Muscle of arm (tissue), 1 donor: ENCODE measurements at regions not wholly inside any gene's neighbourhood (a gene's known extent, or its start where the extent isn't known, plus 50 kb on each side); places are given as distances from the start of the nearest gene placed in this dataset.
"Not testable (repeated sequence)": the region's sequence is repeated elsewhere in the genome, so short reads cannot be mapped to it uniquely, and the experiment has no call there.

Experiments
- DNase-seq: peaks from one replicate; pipeline ENCODE4 v3.0.0-alpha.2; 2013

DNA sequence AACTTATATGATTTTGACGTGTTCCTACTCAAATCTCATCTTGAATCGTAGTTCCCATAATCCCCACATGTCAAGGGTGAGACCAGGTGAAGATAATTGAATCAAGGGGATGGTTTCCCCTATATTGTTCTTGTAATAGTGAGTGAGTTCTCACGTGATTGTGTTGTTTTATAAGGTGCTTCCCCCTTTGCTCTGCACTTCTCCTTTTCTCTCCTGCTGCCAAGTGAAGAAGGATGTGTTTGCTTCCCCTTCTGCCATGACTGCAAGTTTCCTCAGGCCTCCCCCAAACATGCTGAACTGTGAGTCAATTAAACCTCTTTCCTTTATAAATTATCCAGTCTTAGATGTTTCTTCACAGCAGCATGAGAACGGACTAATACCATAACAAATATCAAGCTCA lies 83.2 kb downstream of the MANEA start:
- no peak for DNase-seq

DNA sequence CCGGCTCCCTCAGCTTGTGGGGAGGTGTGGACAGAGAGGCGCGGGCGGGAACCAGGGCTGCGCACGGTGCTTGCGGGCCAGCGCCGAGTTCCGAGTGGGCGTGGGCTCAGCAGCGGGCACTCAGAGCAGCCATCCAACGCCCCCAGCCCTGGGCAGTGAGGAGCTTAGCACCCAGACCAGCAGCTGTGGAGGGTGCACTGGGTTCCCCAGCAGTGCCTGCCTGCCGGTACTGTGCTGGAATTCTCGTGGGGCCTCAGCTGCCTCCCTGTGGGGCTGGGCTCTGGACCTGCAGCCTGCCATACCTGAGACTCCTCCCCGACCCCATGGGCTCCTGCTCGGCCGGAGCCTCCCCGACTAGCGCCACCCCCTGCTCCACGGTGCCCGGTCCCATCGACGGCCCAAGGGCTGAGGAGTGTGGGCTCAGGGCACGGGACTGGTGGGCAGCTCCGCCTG lies 92.7 kb downstream of the MANEA start:
- DNase-seq = no peak

DNA sequence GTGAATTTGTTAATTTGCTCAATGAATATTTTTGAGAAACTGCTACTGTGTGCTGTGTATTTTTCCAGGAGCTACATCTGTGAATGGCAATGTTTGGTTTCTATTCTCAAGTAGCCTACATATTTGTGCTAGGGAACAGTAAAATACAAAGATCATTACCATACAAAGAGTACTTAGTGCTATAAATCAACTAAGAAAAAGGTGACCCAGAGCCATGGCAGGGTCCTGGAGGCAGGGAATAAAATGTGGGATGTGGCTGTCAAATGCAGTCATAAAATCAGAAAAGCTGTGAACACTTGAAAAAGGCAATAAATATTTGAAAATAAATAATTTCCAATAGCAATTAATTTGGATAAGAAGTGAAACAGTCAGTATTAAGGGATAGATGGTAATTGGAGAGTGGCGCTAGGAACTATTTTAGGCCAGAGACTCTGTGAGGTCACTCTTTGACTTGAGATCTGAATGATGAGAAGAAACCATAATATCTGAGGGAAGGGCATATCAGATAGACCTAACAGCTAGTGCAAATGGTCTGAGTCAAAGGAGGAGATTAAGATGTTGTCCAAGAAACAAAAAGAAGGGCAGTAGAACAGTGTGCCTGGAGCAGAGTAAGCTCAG lies 98.8 kb downstream of the MANEA start:
- DNase-seq = no peak

DNA sequence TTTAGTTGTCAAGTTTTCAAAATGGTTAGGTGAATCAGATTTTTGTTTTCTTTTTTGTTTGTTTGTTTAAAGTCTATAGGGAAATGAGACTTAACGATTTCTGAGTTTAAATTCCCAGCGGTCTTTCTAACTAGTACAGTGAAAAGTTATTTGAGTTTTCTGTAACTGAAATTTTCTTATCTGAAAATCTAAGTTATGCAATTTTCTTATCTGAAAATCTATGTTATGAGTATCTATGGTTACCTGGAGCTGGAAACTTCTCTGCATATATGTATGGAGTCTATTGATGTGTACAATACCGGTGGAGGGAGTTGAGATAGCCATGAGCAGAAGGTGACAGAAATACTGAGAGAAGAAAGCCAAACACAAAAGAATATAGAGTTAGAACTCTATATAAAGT lies 102.6 kb downstream of the MANEA start:
- no peak for DNase-seq

DNA sequence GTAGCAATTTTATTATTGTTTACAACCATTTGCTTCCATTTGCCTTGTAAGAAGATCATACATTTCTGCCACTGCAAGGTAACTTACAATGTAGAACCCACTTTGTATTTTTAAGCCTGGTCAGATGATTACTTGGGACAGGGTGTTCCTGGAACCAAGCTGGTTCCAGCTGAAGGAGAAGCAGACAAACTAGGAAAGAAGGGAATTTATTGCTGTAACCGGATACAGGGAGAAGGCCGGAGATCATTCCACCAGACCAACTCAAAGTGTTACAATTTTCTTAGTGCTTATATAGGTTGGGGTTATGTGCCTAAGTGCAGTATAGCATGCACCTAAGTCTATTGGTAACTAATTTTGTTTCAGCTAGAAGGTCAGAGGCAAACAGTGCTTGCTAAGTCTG lies 104.4 kb downstream of the MANEA start:
- DNase-seq = no peak

DNA sequence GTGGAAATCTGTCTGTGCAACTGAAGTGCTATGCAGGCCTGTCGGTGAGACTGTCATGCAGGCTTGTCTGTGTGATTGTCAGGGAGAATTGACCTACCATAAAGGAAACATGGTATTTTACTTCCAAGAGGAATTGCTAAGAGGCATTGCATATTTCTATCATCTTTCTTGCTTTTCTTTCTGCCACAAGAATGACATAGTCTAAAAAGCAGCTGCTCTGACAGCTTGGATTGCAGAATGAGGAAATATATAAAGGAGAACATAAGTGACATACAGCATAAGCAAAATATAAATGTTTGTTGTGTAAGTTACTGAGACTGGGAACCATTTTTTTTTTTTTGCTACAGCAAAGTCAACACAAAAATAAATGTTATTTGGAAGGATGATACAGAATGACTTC lies 105.1 kb downstream of the MANEA start:
- no peak for DNase-seq

DNA sequence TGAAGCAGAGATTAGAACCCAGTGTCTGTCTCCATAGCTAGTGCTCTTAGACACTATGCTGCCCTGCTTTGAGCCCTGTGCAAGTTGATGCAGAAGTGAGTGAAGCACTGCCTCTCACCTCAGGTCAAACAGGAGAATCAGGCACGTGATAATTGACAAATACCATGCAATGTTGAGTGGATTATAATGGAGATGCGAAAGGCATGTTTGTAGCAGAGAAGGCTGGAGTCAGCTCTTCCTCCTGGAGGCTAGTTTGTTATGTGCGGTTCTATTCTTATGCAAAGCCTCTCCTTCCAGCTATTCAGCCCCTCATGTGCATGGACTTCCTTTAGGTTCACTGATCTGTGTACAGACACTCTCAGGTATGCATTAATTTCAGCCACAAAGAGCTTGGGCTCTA lies 108.5 kb downstream of the MANEA start:
- no peak for DNase-seq

DNA sequence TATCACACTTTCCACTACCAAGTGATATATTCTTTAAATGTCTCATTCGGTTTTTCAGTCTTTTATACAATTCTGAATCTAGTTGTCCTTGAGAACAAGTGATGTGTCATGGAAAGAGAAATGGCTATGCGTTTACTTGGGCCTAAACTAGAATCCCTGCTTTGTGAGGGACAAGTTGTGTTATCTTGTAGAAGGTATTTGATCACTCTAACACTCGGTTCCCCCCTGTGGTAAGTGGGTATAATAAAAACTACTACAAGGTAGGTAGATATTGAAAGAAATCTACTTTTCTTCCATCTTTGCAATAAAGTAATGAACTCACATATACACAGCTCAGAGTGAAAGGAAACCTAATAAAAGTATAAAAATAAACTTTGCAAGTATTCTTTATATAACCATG lies 108.9 kb downstream of the MANEA start:
- DNase-seq = no peak

DNA sequence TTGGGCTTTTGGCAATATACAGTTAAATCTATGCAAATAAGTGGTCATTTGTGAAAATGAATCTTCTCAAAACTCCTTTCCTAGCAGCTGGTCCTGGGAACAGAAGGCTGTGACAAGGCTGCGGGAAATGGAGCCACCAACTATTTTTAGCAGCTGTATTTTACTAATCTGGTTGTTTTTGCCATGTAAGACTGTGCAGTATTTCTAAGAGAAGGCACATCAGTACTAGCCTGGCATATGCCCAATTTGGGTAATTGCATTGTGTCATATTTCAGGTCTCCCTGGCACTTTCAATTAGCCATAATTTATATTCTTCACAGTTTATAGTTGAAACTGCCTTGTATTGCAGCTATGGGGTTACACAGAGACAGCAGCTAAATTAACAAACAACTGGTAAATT lies 109.6 kb downstream of the MANEA start:
- DNase-seq = no peak

DNA sequence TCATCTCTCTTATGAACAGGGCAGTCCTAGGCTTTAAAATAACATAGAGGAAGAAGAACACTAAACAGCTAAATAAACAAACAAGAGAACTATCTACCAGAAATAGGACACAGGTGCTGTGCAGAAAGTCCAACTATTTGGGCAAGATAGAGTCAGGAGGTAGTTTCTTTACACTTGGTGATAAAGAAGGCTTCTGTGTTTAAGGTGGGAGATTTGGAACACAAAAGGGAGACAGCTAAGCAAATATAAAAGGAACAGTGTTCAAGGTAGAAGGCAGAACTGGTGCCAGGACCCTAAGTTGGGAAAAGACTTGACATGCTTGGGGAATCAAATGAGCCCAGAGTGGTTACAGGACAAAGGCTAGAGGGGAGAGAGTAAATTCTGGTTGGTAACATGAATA lies 110.5 kb downstream of the MANEA start:
- DNase-seq = no peak

DNA sequence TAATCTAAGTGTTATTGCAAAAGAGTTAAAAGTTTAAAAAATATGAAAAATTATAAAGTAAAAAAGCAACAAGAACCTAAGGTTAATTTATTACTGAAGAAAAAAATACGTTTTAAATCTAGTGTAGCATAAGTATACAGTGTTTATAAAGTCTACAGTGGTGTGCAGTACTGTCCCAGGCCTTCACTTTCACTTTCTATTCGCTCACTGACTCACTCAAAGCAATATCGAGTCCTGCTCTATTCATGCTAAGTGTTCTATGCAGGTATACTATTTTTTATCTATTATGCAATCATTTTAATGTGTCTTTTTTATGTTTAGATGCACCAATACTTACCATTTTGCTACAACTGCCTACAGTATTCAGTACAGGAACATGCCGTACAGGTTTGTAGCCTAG lies 113.0 kb downstream of the MANEA start:
- no peak for DNase-seq

DNA sequence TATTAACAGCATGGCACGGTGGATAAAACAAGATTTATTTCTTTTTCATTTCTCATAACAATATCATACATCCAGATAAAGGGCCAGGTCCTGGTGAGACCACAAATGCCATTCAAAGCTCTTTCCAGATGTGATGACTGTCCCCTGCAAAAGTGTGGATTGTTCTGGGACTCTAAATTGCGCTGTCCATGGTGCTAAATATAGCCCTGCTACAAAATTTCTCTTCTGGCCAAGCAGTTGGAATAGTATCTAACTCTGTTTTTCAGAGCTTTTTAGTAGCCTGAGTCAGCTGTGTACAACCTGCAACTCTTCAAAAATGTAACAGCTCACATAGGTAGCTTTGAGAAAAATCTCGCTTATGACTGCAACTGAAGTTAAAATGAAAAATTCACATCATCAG lies 115.8 kb downstream of the MANEA start:
- peak; percentile 0 for DNase-seq

DNA sequence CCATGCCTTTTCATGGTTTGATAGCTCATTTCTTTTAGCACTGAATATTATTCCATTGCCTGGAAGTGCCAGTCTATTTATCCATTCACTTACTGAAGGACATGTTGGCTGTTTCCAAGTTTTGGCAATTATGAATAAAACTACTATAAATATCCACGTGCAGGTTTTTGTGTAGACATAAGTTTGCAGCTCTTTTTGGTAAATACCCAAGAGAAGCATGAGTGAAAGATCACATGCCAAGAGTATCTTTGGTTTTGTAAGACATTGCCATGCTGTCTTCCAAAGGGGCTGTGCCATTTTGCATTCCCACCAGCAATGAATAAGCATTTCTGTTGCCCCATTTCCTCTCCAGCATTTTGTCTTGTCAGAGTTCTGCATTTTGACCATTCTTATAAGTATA lies 120.9 kb downstream of the MANEA start:
- DNase-seq = no peak

DNA sequence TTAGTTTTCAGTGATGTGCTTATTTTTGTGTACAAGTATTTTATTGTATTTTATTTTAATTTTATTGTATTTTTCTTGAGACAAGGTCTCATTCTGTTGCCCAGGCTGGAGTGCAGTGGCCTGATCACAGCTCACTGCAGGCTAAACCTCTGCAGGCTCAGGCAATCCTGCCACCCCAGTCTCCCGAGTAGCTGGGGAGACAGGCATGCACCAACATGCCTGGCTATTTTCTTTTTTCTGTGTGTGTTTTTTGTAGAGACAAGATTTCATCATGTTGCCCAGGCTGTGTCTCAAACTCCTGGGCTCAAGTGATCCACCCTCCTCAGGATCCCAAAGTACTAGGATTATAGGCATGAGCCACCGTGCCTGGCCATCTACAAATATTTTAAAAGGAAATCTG lies 146.3 kb downstream of the MANEA start:
- DNase-seq = no peak

DNA sequence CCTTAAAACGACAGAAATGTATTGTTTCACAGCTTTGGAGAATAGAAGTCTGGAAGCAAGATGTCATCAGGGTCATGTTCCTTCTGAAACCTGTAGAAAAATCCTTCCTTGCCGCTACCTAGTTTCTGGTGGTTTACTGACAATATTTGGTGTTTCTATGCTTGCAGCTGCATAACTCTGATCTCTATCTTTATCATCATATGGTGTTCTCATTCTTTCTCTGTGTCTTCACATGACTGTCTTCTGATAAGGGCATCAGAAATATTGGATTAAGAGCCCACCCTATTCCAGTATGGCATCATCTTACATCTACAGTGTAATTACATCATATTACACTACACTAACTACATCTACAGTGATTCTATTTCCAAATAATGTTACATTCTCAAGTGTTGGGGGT lies 148.0 kb downstream of the MANEA start:
- DNase-seq = no peak

DNA sequence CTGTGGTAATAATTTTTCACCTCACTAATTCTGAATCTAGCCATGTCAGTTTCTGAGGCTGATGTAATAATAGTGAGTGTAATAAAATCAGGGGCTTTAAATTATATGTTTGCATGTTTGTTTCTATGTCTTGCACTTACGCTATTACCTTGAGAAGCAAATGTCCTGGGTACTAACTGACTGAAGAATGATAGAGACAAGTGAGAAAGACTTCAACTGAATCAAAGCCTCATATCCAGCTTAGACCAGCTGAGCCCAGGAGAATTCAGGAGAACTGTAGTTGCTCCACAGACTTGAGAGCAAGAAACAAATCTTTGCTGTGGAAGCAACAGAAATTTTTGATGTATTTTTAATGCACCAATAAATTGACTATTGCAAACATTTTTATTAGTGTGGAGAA lies 162.8 kb downstream of the MANEA start:
- no peak for DNase-seq

DNA sequence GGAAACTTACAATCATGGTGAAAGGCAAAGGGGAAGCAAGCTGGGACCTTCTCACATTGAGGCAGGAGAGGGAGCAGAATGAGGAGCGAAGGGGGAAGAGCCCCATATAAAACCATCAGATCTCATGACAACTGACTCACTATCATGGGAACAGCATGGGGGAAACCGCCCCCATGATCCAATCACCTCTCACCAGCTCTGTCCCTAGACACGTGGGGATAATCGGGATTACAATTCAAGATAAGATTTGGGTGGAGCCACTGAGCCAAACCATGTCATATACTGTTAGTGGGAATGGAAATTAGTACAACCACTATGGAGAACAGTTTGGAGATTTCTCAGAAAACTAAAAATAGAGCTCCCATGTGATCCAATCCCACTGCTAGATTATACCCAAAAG lies 163.7 kb downstream of the MANEA start:
- DNase-seq = no peak

DNA sequence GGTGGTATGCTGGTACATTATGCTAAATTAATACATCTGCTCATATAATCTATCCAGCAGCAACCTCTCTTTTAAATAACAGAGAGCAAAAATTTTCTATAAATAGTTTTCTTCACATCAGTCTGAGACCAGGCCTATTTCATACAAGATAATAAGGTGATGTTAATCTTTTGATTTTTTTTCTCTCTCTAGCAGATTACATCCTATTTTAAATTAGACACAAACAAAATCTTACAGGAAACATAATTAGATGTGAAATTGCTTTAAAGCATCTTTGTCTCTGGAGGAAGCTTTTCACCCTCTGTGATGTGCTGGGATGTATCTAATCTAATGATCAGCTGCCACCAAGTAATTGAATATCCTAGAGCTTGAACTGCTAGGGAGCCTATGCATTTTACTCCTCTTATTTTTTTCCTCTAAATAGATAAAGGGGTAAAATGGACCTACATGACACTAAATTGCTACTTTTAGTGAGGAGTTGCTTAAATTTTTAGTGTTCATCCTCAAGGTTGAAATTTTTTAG lies 165.5 kb downstream of the MANEA start:
- no peak for DNase-seq

DNA sequence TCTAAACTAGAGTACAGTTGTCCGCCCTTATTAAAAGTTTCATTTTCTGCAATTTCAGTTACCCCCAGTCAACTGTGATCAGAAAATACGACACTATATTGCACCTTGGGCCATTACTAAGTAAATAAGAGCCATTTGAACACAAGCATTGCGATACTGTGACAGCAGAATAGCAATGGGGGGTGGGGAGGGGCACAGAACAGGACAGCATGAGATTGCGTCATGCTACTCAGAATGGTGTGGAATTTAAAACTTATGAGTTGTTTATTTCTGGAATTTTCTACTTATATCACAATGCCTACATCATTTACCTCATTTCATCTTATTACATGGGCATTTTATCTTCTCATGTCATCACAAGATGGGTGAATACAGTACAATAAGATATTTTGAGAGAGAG lies 166.3 kb downstream of the MANEA start:
- no peak for DNase-seq

DNA sequence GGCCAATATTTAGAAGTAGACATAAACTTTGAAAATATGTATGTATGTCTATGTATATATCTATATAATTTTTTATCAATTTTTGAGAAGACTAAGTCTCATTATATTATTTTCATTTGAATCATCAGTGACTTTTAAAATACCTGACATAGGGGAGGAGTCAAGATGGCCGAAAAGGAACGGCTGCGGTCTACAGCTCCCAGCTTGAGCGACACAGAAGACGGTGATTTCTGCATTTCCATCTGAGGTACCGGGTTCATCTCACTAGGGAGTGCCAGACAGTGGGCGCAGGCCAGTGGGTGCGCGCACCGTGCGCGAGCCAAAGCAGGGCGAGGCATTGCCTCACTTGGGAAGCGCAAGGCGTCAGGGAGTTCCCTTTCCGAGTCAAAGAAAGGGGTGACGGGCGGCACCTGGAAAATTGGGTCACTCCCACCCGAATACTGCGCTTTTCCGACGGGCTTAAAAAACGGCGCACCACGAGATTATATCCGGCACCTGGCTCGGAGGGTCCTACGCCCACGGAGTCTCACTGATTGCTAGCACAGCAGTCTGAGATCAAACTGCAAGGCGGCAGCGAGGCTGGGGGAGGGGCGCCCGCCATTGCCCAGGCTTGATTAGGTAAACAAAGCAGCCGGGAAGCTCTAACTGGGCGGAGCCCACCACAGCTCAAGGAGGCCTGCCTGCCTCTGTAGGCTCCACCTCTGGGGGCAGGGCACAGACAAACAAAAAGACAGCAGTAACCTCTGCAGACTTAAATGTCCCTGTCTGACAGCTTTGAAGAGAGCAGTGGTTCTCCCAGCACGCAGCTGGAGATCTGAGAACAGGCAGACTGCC lies 181.1 kb downstream of the MANEA start:
- DNase-seq = not testable (repeated sequence)

DNA sequence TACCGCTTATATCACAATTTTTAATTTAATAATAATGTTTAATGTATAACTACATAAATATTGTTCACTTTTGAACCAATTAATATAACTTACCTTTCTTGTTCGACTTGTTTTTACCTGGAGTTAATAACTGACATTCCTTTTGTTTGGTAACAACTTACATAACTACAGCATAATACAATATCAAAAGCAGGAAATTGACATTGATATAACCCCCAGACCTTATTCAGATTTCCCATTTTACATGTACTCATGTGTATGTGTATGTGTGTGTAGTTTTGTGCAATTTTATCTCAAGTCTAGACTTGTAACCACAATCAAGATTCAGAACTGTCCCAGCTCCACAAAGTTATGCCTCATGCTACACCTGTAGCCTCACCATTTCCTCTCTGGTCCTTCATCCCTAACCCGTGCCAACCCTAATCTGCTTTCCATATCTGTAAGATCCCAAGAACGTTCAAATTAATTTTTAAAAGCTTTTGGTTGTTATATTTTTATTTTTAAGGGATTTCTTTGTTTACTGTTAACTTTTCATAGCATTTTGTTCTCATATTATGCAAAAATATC lies 190.6 kb downstream of the MANEA start:
- no peak for DNase-seq

DNA sequence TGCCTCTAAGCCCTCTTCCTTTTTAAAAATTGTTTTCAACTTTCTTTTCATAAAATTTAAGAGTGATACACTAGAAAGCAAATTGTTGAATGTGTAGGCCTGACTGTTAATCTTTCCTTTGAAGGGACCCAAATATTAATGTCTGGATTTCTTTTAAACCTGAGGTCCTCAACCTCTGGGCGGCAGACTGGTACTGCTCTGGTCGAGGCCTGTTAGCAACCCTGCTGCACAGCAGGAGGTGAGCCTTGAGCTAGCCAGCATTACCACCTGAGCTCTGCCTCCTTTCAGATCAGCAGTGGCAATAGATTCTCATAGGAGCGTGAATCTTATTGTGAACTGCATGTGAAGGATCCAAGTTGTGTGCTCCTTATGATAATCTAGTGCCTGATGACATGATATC lies 191.2 kb downstream of the MANEA start:
- no peak for DNase-seq

DNA sequence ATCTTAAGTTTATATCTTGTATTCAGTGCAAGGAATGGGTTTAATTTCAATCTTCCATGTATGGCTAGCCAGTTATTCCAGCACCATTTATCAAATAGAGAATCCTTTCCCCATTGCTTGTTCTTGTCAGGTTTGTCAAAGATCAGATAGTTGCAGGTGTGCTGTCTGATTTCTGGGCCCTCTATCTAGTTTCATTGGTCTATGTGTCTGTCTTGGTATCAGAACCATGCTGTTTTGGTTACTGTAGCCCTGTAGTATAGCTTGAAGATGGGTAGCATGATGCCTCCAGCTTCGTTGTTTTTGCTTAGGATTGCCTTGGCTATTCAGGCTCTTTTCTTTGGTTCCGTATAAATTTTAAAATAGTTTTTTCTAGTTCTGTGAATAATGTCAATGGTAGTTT lies 200.0 kb downstream of the MANEA start:
- no peak for DNase-seq
